ENCODE measurements at regions not wholly inside any gene's neighbourhood (a gene's known extent, or its start where the extent isn't known, plus 50 kb on each side); places are given as distances from the start of the nearest gene placed in this dataset.
"Not testable (repeated sequence)": the region's sequence is repeated elsewhere in the genome, so short reads cannot be mapped to it uniquely, and the experiment has no call there.

- H3K9me3 ChIP-seq; intact Hi-C loops (cut with DNase I); DNase-seq (ENCODE audit: low spot score); H3K4me1 ChIP-seq (replicated peaks); H3K36me3 ChIP-seq; H3K4me3 ChIP-seq; H3K27me3 ChIP-seq (replicated peaks; ENCODE audit: insufficient read depth); H3K27ac ChIP-seq: not testable (repeated sequence)
- WGBS = 91% methylated on average over 17 of the region's 17 CpGs
Measured at GRCh38 chr2:76697439-76697838, 824.7 kb downstream of the LRRTM4 start.

GRCh38 chr2:76692908-76693307 lies 829.3 kb downstream of the LRRTM4 start:
- TF ChIP-seq POLR2AphosphoS5 (IDR thresholded peaks at IDR 0.05) (no peak), POLR2A (IDR thresholded peaks at IDR 0.05) (no peak), CTCF (IDR thresholded peaks at IDR 0.05) (no peak)
- no peaks in the 10 kb centered on the region for H3K36me3 ChIP-seq
- H3K4me1 ChIP-seq (replicated peaks) = no peaks in the 10 kb centered on the region
- no peaks in the 10 kb centered on the region for H3K27me3 ChIP-seq (replicated peaks; ENCODE audit: insufficient read depth)
- DNase-seq (ENCODE audit: low spot score) = no peak
- intact Hi-C loops (cut with DNase I) = no loop called here
- H3K4me3 ChIP-seq = no peak overlapping the region
- H3K27ac ChIP-seq = no peak overlapping the region
- H3K9me3 ChIP-seq = no peaks in the 10 kb centered on the region
- WGBS = 79% methylated on average over 4 of the region's 4 CpGs

GRCh38 chr2:76688732-76689131 lies 833.4 kb downstream of the LRRTM4 start:
- WGBS = 96% methylated on average over 1 of the region's 1 CpG
- Histone ChIP-seq H3K4me1 (replicated peaks) (no peaks in the 10 kb centered on the region), H3K27me3 (replicated peaks; ENCODE audit: insufficient read depth) (no peaks in the 10 kb centered on the region), H3K36me3 (no peaks in the 10 kb centered on the region), H3K4me3 (no peak overlapping the region), H3K27ac (no peak overlapping the region), H3K9me3 (no peaks in the 10 kb centered on the region)
- TF ChIP-seq POLR2A (IDR thresholded peaks at IDR 0.05) (no peak), POLR2AphosphoS5 (IDR thresholded peaks at IDR 0.05) (no peak), CTCF (IDR thresholded peaks at IDR 0.05) (no peak)
- intact Hi-C loops (cut with DNase I) = no loop called here
- no peak for DNase-seq (ENCODE audit: low spot score)

GRCh38 chr2:76687923-76688322 lies 834.3 kb downstream of the LRRTM4 start:
- no peaks in the 10 kb centered on the region for H3K27me3 ChIP-seq (replicated peaks; ENCODE audit: insufficient read depth)
- no peak for DNase-seq (ENCODE audit: low spot score)
- no peaks in the 10 kb centered on the region for H3K36me3 ChIP-seq
- TF ChIP-seq CTCF (IDR thresholded peaks at IDR 0.05) (no peak), POLR2A (IDR thresholded peaks at IDR 0.05) (no peak), POLR2AphosphoS5 (IDR thresholded peaks at IDR 0.05) (no peak)
- intact Hi-C loops (cut with DNase I) = no loop called here
- no peak overlapping the region for H3K4me3 ChIP-seq
- no peaks in the 10 kb centered on the region for H3K4me1 ChIP-seq (replicated peaks)
- no peaks in the 10 kb centered on the region for H3K9me3 ChIP-seq
- H3K27ac ChIP-seq = no peak overlapping the region
- WGBS = 83% methylated on average over 3 of the region's 3 CpGs

- Histone ChIP-seq H3K4me1 (replicated peaks) (no peaks in the 10 kb centered on the region), H3K36me3 (no peaks in the 10 kb centered on the region), H3K27me3 (replicated peaks; ENCODE audit: insufficient read depth) (no peaks in the 10 kb centered on the region), H3K27ac (no peak overlapping the region), H3K9me3 (no peaks in the 10 kb centered on the region), H3K4me3 (no peak overlapping the region)
- no peak for DNase-seq (ENCODE audit: low spot score)
- 57% methylated on average over 6 of the region's 6 CpGs for WGBS
- intact Hi-C loops (cut with DNase I) = no loop called here
- TF ChIP-seq POLR2AphosphoS5 (IDR thresholded peaks at IDR 0.05) (no peak), CTCF (IDR thresholded peaks at IDR 0.05) (no peak), POLR2A (IDR thresholded peaks at IDR 0.05) (no peak)
Measured at GRCh38 chr2:76684756-76685155, 837.4 kb downstream of the LRRTM4 start.
